Large intestine (tissue), 3 donors: ENCODE measurements at regions not wholly inside any gene's neighbourhood (a gene's known extent, or its start where the extent isn't known, plus 50 kb on each side); places are given as distances from the start of the nearest gene placed in this dataset.

ENCODE experiments used
- DNase-seq, 2 donors: peaks; one replicate each; pipeline versions ENCODE4 v3.0.0 to v3.0.0-alpha.2; 2013
- H3K27ac ChIP-seq: one replicate; pipeline ENCODE4 v1.5.1; 2013; ENCODE audit warnings: low read length
- H3K27me3 ChIP-seq: 2 replicates; pipeline ENCODE4 v1.6.1; 2013; ENCODE audit warnings: low read length; ENCODE audit not compliant: control insufficient read depth, insufficient read depth
- H3K36me3 ChIP-seq: 2 replicates; pipeline ENCODE4 v1.6.1; 2013; ENCODE audit warnings: low read length; ENCODE audit not compliant: control insufficient read depth, insufficient read depth
- H3K4me1 ChIP-seq: one replicate; pipeline ENCODE4 v1.6.1; 2013; ENCODE audit warnings: low read length; ENCODE audit not compliant: control insufficient read depth, insufficient read depth
- H3K4me3 ChIP-seq: one replicate; pipeline ENCODE4 v1.5.1; 2013; ENCODE audit warnings: low read length
- H3K9me3 ChIP-seq: one replicate; pipeline ENCODE4 v1.6.1; 2013; ENCODE audit warnings: mild to moderate bottlenecking, low read depth, low read length, moderate library complexity; ENCODE audit not compliant: control insufficient read depth
- WGBS: methylation state at CpG from one replicate; pipeline ENCODE4 v1.1.5; 2013; ENCODE audit warnings: low lambda C conversion rate; ENCODE audit not compliant: insufficient coverage; 5-methylcytosine and 5-hydroxymethylcytosine counted together

GRCh38 chr6:94478133-94479005 is 1059.0 kb upstream of the EPHA7 start:
- H3K9me3 ChIP-seq = no peaks in the 10 kb centered on the region
- no peak overlapping the region for H3K27ac ChIP-seq
- no peaks in the 10 kb centered on the region for H3K36me3 ChIP-seq
- H3K4me3 ChIP-seq = no peak overlapping the region
- WGBS = 100% methylated on average over 1 of the region's 3 CpGs
- no peak for DNase-seq
- H3K4me1 ChIP-seq = no peaks in the 10 kb centered on the region
- H3K27me3 ChIP-seq = no peaks in the 10 kb centered on the region

- Histone ChIP-seq H3K27ac (no peak overlapping the region), H3K27me3 (no peaks in the 10 kb centered on the region), H3K36me3 (no peaks in the 10 kb centered on the region), H3K9me3 (no peaks in the 10 kb centered on the region), H3K4me1 (no peaks in the 10 kb centered on the region), H3K4me3 (no peak overlapping the region)
- DNase-seq = no peak
These were observed 1049.5 kb upstream of the EPHA7 start for GRCh38 chr6:94468830-94469229.

GRCh38 chr6:94464018-94464510 is 1044.7 kb upstream of the EPHA7 start:
- Histone ChIP-seq H3K4me3 (no peak overlapping the region), H3K27ac (no peak overlapping the region), H3K36me3 (no peaks in the 10 kb centered on the region), H3K27me3 (no peaks in the 10 kb centered on the region), H3K4me1 (no peaks in the 10 kb centered on the region), H3K9me3 (no peaks in the 10 kb centered on the region)
- no peak for DNase-seq
- 20% methylated on average over 1 of the region's 3 CpGs for WGBS

GRCh38 chr6:94463306-94463705 is 1043.9 kb upstream of the EPHA7 start:
- no peaks in the 10 kb centered on the region for H3K9me3 ChIP-seq
- H3K27me3 ChIP-seq = no peaks in the 10 kb centered on the region
- no peak overlapping the region for H3K27ac ChIP-seq
- WGBS = no CpG with 5 or more reads among the region's 1 CpG
- no peaks in the 10 kb centered on the region for H3K36me3 ChIP-seq
- no peak overlapping the region for H3K4me3 ChIP-seq
- DNase-seq = no peak
- H3K4me1 ChIP-seq = no peaks in the 10 kb centered on the region

- Histone ChIP-seq H3K27ac (no peak overlapping the region), H3K9me3 (no peaks in the 10 kb centered on the region), H3K36me3 (no peaks in the 10 kb centered on the region), H3K4me3 (no peak overlapping the region), H3K4me1 (no peaks in the 10 kb centered on the region), H3K27me3 (no peaks in the 10 kb centered on the region)
- DNase-seq = no peak
These were observed 1042.9 kb upstream of the EPHA7 start for GRCh38 chr6:94462231-94462630.

GRCh38 chr6:94456266-94456665 is 1036.9 kb upstream of the EPHA7 start:
- no CpG with 5 or more reads among the region's 2 CpGs for WGBS
- DNase-seq = peak; percentile 3 to 53
- H3K27ac ChIP-seq = no peak overlapping the region
- no peaks in the 10 kb centered on the region for H3K4me1 ChIP-seq
- H3K27me3 ChIP-seq = no peaks in the 10 kb centered on the region
- H3K4me3 ChIP-seq = no peak overlapping the region
- no peaks in the 10 kb centered on the region for H3K36me3 ChIP-seq
- H3K9me3 ChIP-seq = no peaks in the 10 kb centered on the region

- no peak overlapping the region for H3K4me3 ChIP-seq
- H3K36me3 ChIP-seq = no peaks in the 10 kb centered on the region
- H3K9me3 ChIP-seq = no peaks in the 10 kb centered on the region
- H3K27ac ChIP-seq = no peak overlapping the region
- no peak for DNase-seq
- WGBS = 33% methylated on average over 1 of the region's 2 CpGs
- H3K27me3 ChIP-seq = no peaks in the 10 kb centered on the region
- H3K4me1 ChIP-seq = no peaks in the 10 kb centered on the region
These were observed 1034.9 kb upstream of the EPHA7 start for GRCh38 chr6:94454231-94454630.

GRCh38 chr6:94446120-94446519 is 1026.8 kb upstream of the EPHA7 start:
- Histone ChIP-seq H3K4me1 (no peaks in the 10 kb centered on the region), H3K9me3 (no peaks in the 10 kb centered on the region), H3K36me3 (no peaks in the 10 kb centered on the region), H3K27ac (no peak overlapping the region), H3K4me3 (no peak overlapping the region), H3K27me3 (no peaks in the 10 kb centered on the region)
- WGBS = no CpG with 5 or more reads among the region's 3 CpGs
- DNase-seq = no peak

GRCh38 chr6:94443701-94444100 is 1024.3 kb upstream of the EPHA7 start:
- no peaks in the 10 kb centered on the region for H3K4me1 ChIP-seq
- WGBS = no CpG with 5 or more reads among the region's 2 CpGs
- no peak for DNase-seq
- H3K27me3 ChIP-seq = no peaks in the 10 kb centered on the region
- H3K4me3 ChIP-seq = no peak overlapping the region
- H3K27ac ChIP-seq = no peak overlapping the region
- H3K9me3 ChIP-seq = no peaks in the 10 kb centered on the region
- no peaks in the 10 kb centered on the region for H3K36me3 ChIP-seq

GRCh38 chr6:94424692-94425091 is 1005.3 kb upstream of the EPHA7 start:
- no peak overlapping the region for H3K4me3 ChIP-seq
- no peaks in the 10 kb centered on the region for H3K36me3 ChIP-seq
- H3K27ac ChIP-seq = no peak overlapping the region
- no peaks in the 10 kb centered on the region for H3K4me1 ChIP-seq
- H3K27me3 ChIP-seq = no peaks in the 10 kb centered on the region
- peaks cover 8% of the 10 kb centered on the region for H3K9me3 ChIP-seq
- DNase-seq = no peak

GRCh38 chr6:94417363-94417762 is 998.0 kb upstream of the EPHA7 start:
- H3K9me3 ChIP-seq = no peaks in the 10 kb centered on the region
- DNase-seq = no peak
- H3K27ac ChIP-seq = no peak overlapping the region
- H3K36me3 ChIP-seq = no peaks in the 10 kb centered on the region
- WGBS = 71% methylated on average over 1 of the region's 1 CpG
- no peaks in the 10 kb centered on the region for H3K27me3 ChIP-seq
- no peaks in the 10 kb centered on the region for H3K4me1 ChIP-seq
- no peak overlapping the region for H3K4me3 ChIP-seq
